OCI-LY1 (cell line): ENCODE measurements at regions not wholly inside any gene's neighbourhood (a gene's known extent, or its start where the extent isn't known, plus 50 kb on each side); places are given as distances from the start of the nearest gene placed in this dataset.

Experiments used
- H2AFZ ChIP-seq: fragments of 200-600 bp; sonication (generic), shearing (Covaris generic); 2 replicates; pipeline ENCODE4 v1.6.0; 2014; ENCODE audit warnings: antibody characterized with exemption, mild to moderate bottlenecking, low read length
- H3F3A ChIP-seq: fragments of 200-600 bp; sonication (generic), shearing (Covaris generic); 2 replicates; pipeline ENCODE4 v1.6.0; 2014; ENCODE audit warnings: mild to moderate bottlenecking, antibody characterized with exemption, low read length, moderate library complexity; ENCODE audit not compliant: insufficient read depth
- H3K27ac ChIP-seq: fragments of 200-600 bp; sonication (generic); 2 replicates; pipeline ENCODE4 v1.5.1; 2014; ENCODE audit warnings: low read length, mixed run types, mild to moderate bottlenecking, low read depth; ENCODE audit not compliant: poor library complexity, severe bottlenecking
- H3K27me3 ChIP-seq: fragments of 200-600 bp; sonication (generic); 2 replicates; pipeline ENCODE4 v1.6.0; 2014; ENCODE audit warnings: antibody characterized with exemption, mild to moderate bottlenecking, low read length, moderate library complexity; ENCODE audit not compliant: insufficient read depth
- H3K36me3 ChIP-seq: fragments of 200-600 bp; sonication (generic); 2 replicates; pipeline ENCODE4 v1.6.1; 2014; ENCODE audit warnings: mild to moderate bottlenecking, antibody characterized with exemption, low read length, moderate library complexity, mixed read lengths; ENCODE audit not compliant: insufficient read depth
- H3K4me1 ChIP-seq: fragments of 200-600 bp; sonication (generic); 2 replicates; pipeline ENCODE4 v1.5.1; 2014; ENCODE audit warnings: mild to moderate bottlenecking, low read length, moderate library complexity; ENCODE audit not compliant: insufficient read depth, severe bottlenecking
- H3K4me2 ChIP-seq: fragments of 200-600 bp; sonication (generic), shearing (Covaris generic); 2 replicates; pipeline ENCODE4 v1.6.1; 2014; ENCODE audit warnings: low read length
- H3K4me3 ChIP-seq: fragments of 200-600 bp; sonication (generic); 2 replicates; pipeline ENCODE4 v1.5.1; 2014; ENCODE audit warnings: low read length, low read depth, mild to moderate bottlenecking, mixed read lengths; ENCODE audit not compliant: poor library complexity, severe bottlenecking
- H3K79me2 ChIP-seq: fragments of 200-600 bp; shearing (Covaris generic); 2 replicates; pipeline ENCODE4 v1.6.1; 2016; ENCODE audit warnings: mixed run types, low read length, mixed read lengths; ENCODE audit not compliant: insufficient read depth
- H3K9ac ChIP-seq: fragments of 200-600 bp; sonication (generic), shearing (Covaris generic); 2 replicates; pipeline ENCODE4 v1.6.1; 2014; ENCODE audit warnings: mild to moderate bottlenecking, low read length, mixed read lengths
- H3K9me2 ChIP-seq: fragments of 200-600 bp; sonication (generic), shearing (Covaris generic); 2 replicates; pipeline ENCODE4 v1.6.1; 2014; ENCODE audit warnings: low read depth, mild to moderate bottlenecking, low read length, mixed read lengths
- H3K9me3 ChIP-seq: fragments of 200-600 bp; shearing (Covaris generic); 2 replicates; pipeline ENCODE4 v1.6.1; 2014; ENCODE audit warnings: low read length, mixed read lengths
- H4K20me1 ChIP-seq: fragments of 200-600 bp; sonication (generic), shearing (Covaris generic); 2 replicates; pipeline ENCODE4 v1.6.0; 2016; ENCODE audit warnings: mild to moderate bottlenecking, low read length; ENCODE audit not compliant: insufficient read depth
- CTCF ChIP-seq: fragments of 200-600 bp; sonication (generic), shearing (Covaris generic); IDR thresholded peaks from 2 replicates; pipeline ENCODE4 v1.5.1; 2017; ENCODE audit warnings: mild to moderate bottlenecking, antibody characterized with exemption, low read length, moderate library complexity, mixed read lengths
- EZH2 ChIP-seq: fragments of 200-600 bp; sonication (generic), shearing (Covaris generic); IDR thresholded peaks from 2 replicates; pipeline ENCODE4 v1.8.0; 2017; ENCODE audit warnings: borderline replicate concordance, mixed run types, mild to moderate bottlenecking, antibody characterized with exemption, low read length, moderate library complexity, mixed read lengths

GRCh38 chr15:36256404-36256807 is 323.0 kb upstream of the CDIN1 start:
- Histone ChIP-seq H2AFZ (no peak overlapping the region), H3F3A (no peaks in the 10 kb centered on the region), H3K36me3 (no peaks in the 10 kb centered on the region), H3K27ac (no peak overlapping the region), H3K4me3 (no peak overlapping the region), H3K4me2 (no peak overlapping the region), H3K9ac (no peak overlapping the region), H3K9me3 (no peaks in the 10 kb centered on the region), H3K4me1 (no peaks in the 10 kb centered on the region), H3K9me2 (no peaks in the 10 kb centered on the region), H4K20me1 (no peaks in the 10 kb centered on the region), H3K27me3 (no peaks in the 10 kb centered on the region), H3K79me2 (no peaks in the 10 kb centered on the region)
- no peak for TF ChIP-seq EZH2
- no peak for TF ChIP-seq CTCF

GRCh38 chr15:36263666-36264065 is 315.8 kb upstream of the CDIN1 start:
- H3K4me1 ChIP-seq: no peaks in the 10 kb centered on the region
- H3K9me2 ChIP-seq: no peaks in the 10 kb centered on the region
- H3K4me3 ChIP-seq: no peak overlapping the region
- no peak overlapping the region for H3K4me2 ChIP-seq
- no peak overlapping the region for H3K9ac ChIP-seq
- no peaks in the 10 kb centered on the region for H3K9me3 ChIP-seq
- H2AFZ ChIP-seq: no peak overlapping the region
- no peak for TF ChIP-seq CTCF
- TF ChIP-seq EZH2: no peak
- no peaks in the 10 kb centered on the region for H3K36me3 ChIP-seq
- H3K79me2 ChIP-seq: no peaks in the 10 kb centered on the region
- no peaks in the 10 kb centered on the region for H3K27me3 ChIP-seq
- H3F3A ChIP-seq: no peaks in the 10 kb centered on the region
- H3K27ac ChIP-seq: no peak overlapping the region
- H4K20me1 ChIP-seq: no peaks in the 10 kb centered on the region

- Histone ChIP-seq H3K36me3 (no peaks in the 10 kb centered on the region), H3K9me3 (no peaks in the 10 kb centered on the region), H3K27ac (no peak overlapping the region), H3K4me3 (no peak overlapping the region), H3K4me2 (no peak overlapping the region), H2AFZ (no peak overlapping the region), H3K79me2 (no peaks in the 10 kb centered on the region), H4K20me1 (no peaks in the 10 kb centered on the region), H3K9me2 (no peaks in the 10 kb centered on the region), H3K9ac (no peak overlapping the region), H3F3A (no peaks in the 10 kb centered on the region), H3K4me1 (no peaks in the 10 kb centered on the region), H3K27me3 (no peaks in the 10 kb centered on the region)
- TF ChIP-seq CTCF: no peak
- no peak for TF ChIP-seq EZH2
Measured at GRCh38 chr15:36265422-36265821, 314.0 kb upstream of the CDIN1 start.
